Ectodermal cell (in vitro differentiated cells): ENCODE measurements at regions not wholly inside any gene's neighbourhood (a gene's known extent, or its start where the extent isn't known, plus 50 kb on each side); places are given as distances from the start of the nearest gene placed in this dataset.
"Not testable (repeated sequence)": the region's sequence is repeated elsewhere in the genome, so short reads cannot be mapped to it uniquely, and the experiment has no call there.

Source experiments
- H3K27ac ChIP-seq: 2 replicates; pipeline ENCODE4 v1.7.0; 2013; ENCODE audit warnings: mild to moderate bottlenecking, low read depth, low read length; ENCODE audit not compliant: insufficient read depth, poor library complexity, severe bottlenecking
- H3K27me3 ChIP-seq: 2 replicates; pipeline ENCODE4 v1.7.0; 2013; ENCODE audit warnings: mild to moderate bottlenecking, low read length; ENCODE audit not compliant: insufficient read depth, control insufficient read depth, poor library complexity, severe bottlenecking
- H3K36me3 ChIP-seq: one replicate; pipeline ENCODE4 v1.7.0; 2013; ENCODE audit warnings: low read length; ENCODE audit not compliant: control insufficient read depth, insufficient read depth
- H3K4me1 ChIP-seq: one replicate; pipeline ENCODE4 v1.7.0; 2013; ENCODE audit warnings: low read length; ENCODE audit not compliant: control insufficient read depth, insufficient read depth
- H3K4me3 ChIP-seq: 2 replicates; pipeline ENCODE4 v1.7.0; 2013; ENCODE audit warnings: low read depth, low read length, control low read depth; ENCODE audit not compliant: insufficient read depth
- H3K9me3 ChIP-seq: 2 replicates; pipeline ENCODE4 v1.7.0; 2013; ENCODE audit warnings: mild to moderate bottlenecking, low read length, moderate library complexity; ENCODE audit not compliant: control insufficient read depth
- WGBS, 2 experiments: methylation state at CpG; one replicate each; pipeline ENCODE4 v1.1.7; 2013; ENCODE audit warnings: missing lambda C conversion rate in 2 of 2; 5-methylcytosine and 5-hydroxymethylcytosine counted together

DNA sequence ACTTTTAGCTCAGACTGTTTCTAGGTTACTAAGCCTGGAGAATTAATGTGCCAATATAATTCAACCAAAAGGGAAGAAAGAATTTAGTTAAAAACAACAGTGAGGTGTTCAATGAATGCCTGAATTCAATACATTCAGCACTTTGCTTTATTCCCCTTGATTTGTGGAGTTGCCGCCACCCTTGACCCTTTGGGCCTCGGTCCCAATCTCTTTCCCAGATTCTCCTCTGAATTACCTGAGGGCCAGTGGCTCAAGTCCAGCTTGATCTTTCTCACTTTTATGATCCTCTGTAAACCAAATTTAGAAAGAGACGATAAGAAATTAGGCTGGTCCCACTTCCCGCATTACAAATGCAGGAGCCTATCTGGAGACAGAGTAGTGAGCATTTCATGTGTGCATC, 98.7 kb downstream of the NBPF8 start:
- not testable (repeated sequence) for H3K27me3 ChIP-seq, H3K9me3 ChIP-seq, H3K27ac ChIP-seq, H3K4me1 ChIP-seq, H3K36me3 ChIP-seq, H3K4me3 ChIP-seq
- no CpG with 5 or more reads among the region's 4 CpGs for WGBS, 2 experiments

DNA sequence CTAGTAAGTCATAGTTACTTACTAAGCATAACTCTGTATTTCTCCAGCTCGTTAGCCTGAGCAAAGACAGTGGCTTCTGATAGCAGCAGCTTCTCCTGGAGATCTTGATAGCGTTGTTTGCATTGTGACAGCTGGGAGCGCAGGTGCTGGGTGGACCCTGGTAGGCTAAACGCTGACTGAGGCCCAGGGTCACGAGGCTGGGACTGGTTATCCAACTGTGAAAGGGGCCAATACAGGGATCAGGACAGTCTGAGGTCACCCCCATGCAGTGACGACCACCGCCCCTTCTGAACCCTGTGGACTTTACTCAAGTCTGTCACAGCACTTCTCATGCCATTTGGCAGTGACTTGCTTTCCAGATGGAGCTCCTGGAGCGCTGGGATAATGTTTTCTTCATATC, 104.4 kb downstream of the NBPF8 start:
- H3K27ac ChIP-seq, H3K9me3 ChIP-seq, H3K36me3 ChIP-seq, H3K4me3 ChIP-seq, H3K27me3 ChIP-seq, H3K4me1 ChIP-seq: not testable (repeated sequence)
- no CpG with 5 or more reads among the region's 8 CpGs for WGBS, 2 experiments

DNA sequence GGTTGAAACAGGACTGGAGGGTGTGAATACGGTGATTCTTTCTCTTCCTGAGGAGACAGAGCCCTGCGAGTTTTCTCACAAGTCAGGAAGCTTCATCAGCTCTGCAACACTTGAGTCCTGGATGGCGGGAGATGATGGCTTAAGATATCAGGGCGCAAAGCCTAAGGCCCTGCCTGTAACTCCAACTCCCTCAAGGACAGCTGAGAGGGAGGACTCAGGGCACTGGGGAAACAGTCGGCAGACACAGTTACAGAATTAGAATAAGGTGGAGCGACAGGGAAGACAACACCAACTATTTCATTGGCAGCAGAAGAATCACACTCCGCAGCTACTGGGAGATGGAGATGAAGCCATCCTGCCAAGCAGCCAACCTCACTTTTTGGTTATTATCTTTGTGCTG, 109.6 kb downstream of the NBPF8 start:
- WGBS, 2 experiments: 89% methylated on average over 2 of the region's 7 CpGs; no CpG with 5 or more reads in 1 of the 2 experiments
- H3K36me3 ChIP-seq, H3K9me3 ChIP-seq, H3K27ac ChIP-seq, H3K4me1 ChIP-seq, H3K4me3 ChIP-seq, H3K27me3 ChIP-seq: not testable (repeated sequence)

DNA sequence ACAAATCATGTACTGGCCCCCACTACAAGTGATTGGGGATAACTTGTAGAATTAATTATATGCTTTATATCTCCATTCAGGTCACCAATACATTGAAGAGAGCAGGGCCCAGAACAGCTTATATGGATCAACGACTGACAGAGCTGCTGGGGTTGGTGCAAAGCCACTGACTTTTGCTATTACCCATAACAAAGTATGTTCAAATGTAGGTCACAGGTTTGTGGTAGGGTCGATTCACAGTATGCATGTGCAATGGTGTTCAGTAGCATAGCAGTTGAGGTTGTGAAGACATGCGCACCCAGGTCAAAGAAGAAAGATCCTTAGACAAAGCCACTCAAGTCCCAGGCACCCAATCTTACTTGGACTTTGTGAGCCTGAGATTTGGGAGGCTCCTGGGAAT, 110.6 kb downstream of the NBPF8 start:
- not testable (repeated sequence) for H3K4me1 ChIP-seq, H3K9me3 ChIP-seq, H3K36me3 ChIP-seq, H3K27me3 ChIP-seq, H3K27ac ChIP-seq, H3K4me3 ChIP-seq
- WGBS, 2 experiments: 100% methylated on average over 1 of the region's 3 CpGs

DNA sequence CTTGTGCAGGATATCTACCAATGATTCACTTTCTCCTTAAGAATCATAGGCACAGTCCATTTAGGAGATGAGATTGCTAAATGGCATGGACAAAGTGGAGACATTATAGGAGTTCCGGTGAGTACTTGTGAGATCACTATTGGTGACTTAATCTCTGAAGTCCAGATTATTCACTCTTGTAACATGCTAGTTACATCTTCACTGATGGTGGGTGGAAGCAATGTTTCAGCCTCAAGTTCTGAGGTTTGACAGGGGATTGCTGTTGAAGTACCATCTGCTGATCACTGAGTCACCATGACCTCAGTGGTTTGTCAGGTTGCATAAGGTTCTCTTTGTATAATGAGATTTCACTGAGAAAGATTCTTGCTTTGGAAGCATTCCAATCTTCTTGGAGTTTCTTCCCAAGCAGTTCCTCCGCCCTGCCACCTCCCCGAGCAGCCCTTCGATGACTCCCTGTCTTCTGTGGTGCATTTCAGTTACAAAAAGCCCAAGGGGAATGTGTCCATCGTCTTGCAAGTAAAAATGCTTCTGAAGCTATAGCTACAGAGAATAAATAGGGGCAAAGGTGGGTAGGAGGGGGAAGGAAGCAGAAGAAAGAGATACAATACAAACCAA, 114.7 kb downstream of the NBPF8 start:
- H3K27ac ChIP-seq, H3K27me3 ChIP-seq, H3K36me3 ChIP-seq, H3K4me1 ChIP-seq, H3K4me3 ChIP-seq, H3K9me3 ChIP-seq: not testable (repeated sequence)
- 91 to 92% methylated on average over 4 to 5 of the region's 5 CpGs for WGBS, 2 experiments

DNA sequence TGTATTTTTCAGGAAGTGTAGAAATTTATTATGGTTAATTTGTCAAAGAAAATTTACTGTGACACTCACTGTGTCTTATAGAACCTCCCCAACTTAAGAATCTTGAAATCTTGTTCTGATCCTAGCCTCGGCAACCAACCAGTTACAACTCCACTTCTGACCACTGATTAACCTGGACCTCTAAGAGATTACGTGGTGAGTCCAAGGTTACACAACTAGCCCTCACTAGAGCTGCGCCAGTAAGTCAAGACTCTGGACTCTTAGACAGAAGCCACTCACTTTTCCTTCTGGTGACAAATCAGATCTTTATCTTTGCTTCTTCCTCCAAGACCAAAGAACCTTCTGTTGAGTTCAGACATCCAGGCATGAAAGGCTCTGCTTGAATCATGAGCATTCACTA, 116.6 kb downstream of the NBPF8 start:
- H3K36me3 ChIP-seq, H3K27me3 ChIP-seq, H3K4me3 ChIP-seq, H3K4me1 ChIP-seq, H3K27ac ChIP-seq, H3K9me3 ChIP-seq: not testable (repeated sequence)
- WGBS, 2 experiments: 92 to 95% methylated on average over 1 of the region's 3 CpGs

DNA sequence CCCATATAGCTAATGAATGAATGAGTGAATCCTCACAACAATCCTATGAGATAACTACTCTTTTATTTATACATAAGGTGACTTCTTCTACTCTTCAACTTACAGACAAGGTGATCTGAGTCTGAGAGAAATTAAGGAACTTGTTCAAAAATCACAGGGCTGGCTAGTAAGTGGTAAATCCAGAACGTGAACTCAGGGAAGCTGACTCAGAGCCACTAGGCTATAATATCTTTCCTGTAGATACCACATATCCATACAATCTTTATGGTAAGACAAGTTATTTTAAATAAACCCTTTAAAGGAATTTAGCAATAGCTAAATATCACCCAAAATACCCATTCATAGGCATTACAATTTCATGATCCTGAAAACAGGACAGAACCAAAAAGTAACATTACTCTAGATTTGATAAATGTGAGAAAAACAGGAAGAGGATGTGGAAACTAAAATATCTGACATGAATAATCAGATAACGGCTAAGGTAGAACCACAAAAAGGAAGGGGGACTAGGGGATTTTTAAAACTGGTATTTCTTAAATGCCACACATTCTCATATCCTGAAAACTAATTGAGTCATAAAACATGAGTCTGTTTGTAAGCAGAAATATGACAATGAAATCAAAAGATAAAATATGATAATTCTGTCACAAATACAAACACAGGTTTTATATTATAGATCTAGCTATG, 119.7 kb downstream of the NBPF8 start:
- H3K36me3 ChIP-seq, H3K4me3 ChIP-seq, H3K4me1 ChIP-seq, H3K27me3 ChIP-seq, H3K9me3 ChIP-seq, H3K27ac ChIP-seq: not testable (repeated sequence)
- no CpG with 5 or more reads among the region's 2 CpGs for WGBS, 2 experiments

DNA sequence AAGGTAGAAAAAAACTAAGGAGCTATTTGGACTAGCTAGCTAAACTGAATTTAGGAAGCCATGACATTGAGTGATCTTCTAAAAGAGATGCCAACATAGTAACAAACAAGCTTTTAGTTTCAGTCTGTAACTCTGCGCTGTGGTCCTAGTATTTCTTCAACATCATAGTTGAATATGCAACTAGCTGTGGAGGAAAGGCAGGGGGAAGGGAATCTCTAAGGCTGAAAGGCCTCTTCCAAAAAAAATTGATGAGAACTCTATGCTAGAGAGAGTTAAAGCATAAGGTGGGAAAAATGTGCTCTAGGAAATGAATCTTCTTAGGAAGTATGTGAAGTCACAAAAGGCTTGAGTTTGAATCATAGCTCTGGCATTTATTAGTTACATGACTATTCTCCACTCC, 120.2 kb downstream of the NBPF8 start:
- not testable (repeated sequence) for H3K27me3 ChIP-seq, H3K36me3 ChIP-seq, H3K9me3 ChIP-seq, H3K4me1 ChIP-seq, H3K4me3 ChIP-seq, H3K27ac ChIP-seq
- 83% methylated on average over 1 of the region's 1 CpG; no CpG with 5 or more reads in 1 of the 2 experiments for WGBS, 2 experiments

DNA sequence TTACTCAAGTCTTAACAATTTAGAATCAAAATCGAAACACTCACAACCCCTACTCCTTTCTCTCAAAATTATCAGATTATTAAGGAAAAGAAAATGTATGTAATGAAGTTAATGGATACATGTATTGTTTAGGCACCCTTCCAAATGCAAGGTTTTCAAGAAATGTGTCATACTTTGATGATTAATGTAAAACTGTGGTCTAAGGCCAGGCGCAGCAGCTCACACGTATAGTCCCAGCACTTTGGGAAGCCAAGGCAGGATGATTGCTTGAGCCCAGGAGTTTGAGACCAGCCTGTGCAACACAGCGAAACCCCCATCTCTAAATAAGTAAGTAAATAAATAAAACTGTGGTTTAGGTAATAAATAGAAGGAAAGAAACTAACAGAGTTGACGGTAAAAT, 126.6 kb downstream of the NBPF8 start:
- not testable (repeated sequence) for H3K4me1 ChIP-seq, H3K27me3 ChIP-seq, H3K9me3 ChIP-seq, H3K27ac ChIP-seq, H3K4me3 ChIP-seq, H3K36me3 ChIP-seq
- WGBS, 2 experiments: no CpG with 5 or more reads among the region's 5 CpGs

DNA sequence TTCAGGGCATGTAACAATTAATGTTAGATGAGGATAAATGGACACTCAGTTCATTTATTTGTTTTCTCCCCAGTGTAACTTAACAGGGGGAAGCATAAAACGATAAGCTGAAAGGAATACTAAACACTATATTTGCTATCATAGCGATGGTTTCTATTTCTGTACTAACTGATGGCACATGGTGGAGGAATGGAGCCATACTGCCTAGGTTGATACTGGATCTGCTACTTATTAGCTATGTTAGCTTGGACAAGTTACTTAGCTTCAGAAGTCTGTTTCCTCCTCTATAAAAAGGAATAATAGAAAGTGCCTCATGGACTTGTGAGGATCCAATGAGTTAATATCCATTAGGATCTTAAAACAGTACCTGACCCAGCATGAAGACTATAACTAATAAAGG, 127.5 kb downstream of the NBPF8 start:
- not testable (repeated sequence) for H3K4me1 ChIP-seq, H3K27me3 ChIP-seq, H3K27ac ChIP-seq, H3K9me3 ChIP-seq, H3K4me3 ChIP-seq, H3K36me3 ChIP-seq
- WGBS, 2 experiments: no CpG with 5 or more reads among the region's 2 CpGs

DNA sequence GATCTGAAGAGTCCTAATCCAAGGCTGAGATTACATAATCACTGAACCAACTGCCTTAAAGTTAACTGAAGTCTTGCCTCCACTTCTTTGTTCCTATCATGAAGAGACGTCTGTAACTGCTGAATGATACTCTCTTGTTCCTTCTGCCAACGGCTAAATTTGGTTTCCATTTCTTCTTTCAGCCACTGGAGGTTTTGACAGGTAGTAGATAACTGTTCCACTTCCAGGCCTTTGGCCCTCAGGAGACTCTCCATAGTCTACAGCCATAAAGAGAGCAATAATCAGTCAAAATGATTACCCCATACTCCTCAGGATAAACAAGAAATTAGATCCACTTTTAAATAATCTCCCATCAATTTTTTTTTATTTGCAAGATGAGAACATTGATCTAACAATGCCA, 128.1 kb downstream of the NBPF8 start:
- not testable (repeated sequence) for H3K27ac ChIP-seq, H3K4me3 ChIP-seq, H3K27me3 ChIP-seq, H3K4me1 ChIP-seq, H3K9me3 ChIP-seq, H3K36me3 ChIP-seq
- no CpG with 5 or more reads among the region's 2 CpGs for WGBS, 2 experiments
